ENCODE measurements at regions not wholly inside any gene's neighbourhood (a gene's known extent, or its start where the extent isn't known, plus 50 kb on each side); places are given as distances from the start of the nearest gene placed in this dataset.

DNA sequence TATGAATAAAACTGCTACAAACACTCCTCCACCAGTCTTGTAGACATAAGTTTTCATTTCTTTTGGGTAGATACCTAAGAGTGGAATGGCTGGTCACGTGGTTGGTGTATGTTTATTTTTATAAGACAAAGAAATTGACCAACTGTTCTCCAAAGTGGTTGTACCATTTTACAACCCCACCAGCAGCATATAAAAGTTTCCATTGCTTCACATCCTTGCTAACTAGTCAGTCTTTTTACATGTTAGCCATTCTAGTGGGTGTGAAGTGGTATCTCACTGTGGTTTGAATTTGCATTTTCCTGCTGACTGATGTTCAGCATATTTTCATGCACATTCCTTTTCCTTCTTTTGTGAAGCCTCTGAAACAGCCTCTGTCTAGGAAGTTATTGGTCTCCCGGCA lies 76.2 kb upstream of the ADGRG2 start (continued):
- TF ChIP-seq POLR2AphosphoS5 (IDR thresholded peaks at IDR 0.05; ENCODE audit: low read depth, low read length): no peak

DNA sequence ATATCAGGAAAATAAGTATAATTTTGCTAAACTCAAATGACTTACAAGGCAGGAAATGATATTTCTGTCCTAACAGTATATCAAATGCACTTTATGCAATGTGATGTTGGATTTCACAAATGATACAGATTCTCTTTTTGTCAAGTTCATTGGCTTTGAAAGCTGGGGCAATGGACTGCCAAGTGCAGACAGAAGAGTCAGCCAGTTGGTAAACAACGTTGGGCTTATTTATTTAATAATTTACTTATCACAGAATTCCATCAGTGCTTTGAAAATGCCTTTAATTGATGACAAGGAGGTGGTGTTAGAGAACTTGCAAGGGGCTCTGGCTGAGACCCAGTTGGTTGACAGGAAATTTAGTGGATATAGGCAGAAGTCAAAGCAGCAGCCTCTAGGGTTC lies 79.9 kb upstream of the ADGRG2 start:
- WGBS (ENCODE audit: low lambda C conversion rate): 0% methylated on average over 1 of the region's 1 CpG
- H3K79me2 ChIP-seq (ENCODE audit: insufficient read depth): no peaks in the 10 kb centered on the region
- no peak overlapping the region for H3K9ac ChIP-seq
- no peaks in the 10 kb centered on the region; the same call in 1 of the 2 replicates for H3K27me3 ChIP-seq (ENCODE audit: insufficient read depth)
- H3K4me3 ChIP-seq (ENCODE audit: low read depth in 2 of 2, low read length in 1 of 2): no peak overlapping the region
- H3K27ac ChIP-seq (ENCODE audit: low read depth in 2 of 2, low read length in 1 of 2): no peak overlapping the region
- CTCF ChIA-PET: interaction anchor here (0.6 kb wide), 1 partner anchor 49 kb away, joined by 3 read pairs; no protein-coding TSS in a partner anchor
- H2AFZ ChIP-seq (ENCODE audit: low read depth): no peak overlapping the region
- H3K4me2 ChIP-seq: no peak overlapping the region
- no peak for DNase-seq
- H3K4me1 ChIP-seq (ENCODE audit: control insufficient read depth in 1 of 2, insufficient read depth in 2 of 2, low read depth in 1 of 2, low read length in 1 of 2): no peaks in the 10 kb centered on the region
- no peaks in the 10 kb centered on the region for H3F3A ChIP-seq (replicated peaks; ENCODE audit: insufficient read depth)
- H3K9me2 ChIP-seq: no peaks in the 10 kb centered on the region
- POLR2A ChIA-PET: no interaction called here
- H3K36me3 ChIP-seq (replicated peaks in 1 of 2; ENCODE audit: control insufficient read depth in 1 of 2, insufficient read depth in 2 of 2, low read length in 1 of 2): no peaks in the 10 kb centered on the region
- TF ChIP-seq GATA2 (CRISPR knock-in tag; IDR thresholded peaks at IDR 0.05) (no peak), NRF1 (IDR thresholded peaks at IDR 0.05; ENCODE audit: low read depth, low read length) (no peak), ELF1 (IDR thresholded peaks at IDR 0.05) (no peak), RAD21 (IDR thresholded peaks at IDR 0.05; ENCODE audit: low read length) (no peak), MEF2A (IDR thresholded peaks at IDR 0.05; ENCODE audit: borderline replicate concordance, low read depth) (no peak), POLR2AphosphoS5 (IDR thresholded peaks at IDR 0.05; ENCODE audit: low read depth, low read length) (no peak), TAF1 (IDR thresholded peaks at IDR 0.05; ENCODE audit: borderline replicate concordance, low read depth, low read length) (no peak), JUND (IDR thresholded peaks at IDR 0.05) (no peak)
- TF ChIP-seq, protein P1, sequence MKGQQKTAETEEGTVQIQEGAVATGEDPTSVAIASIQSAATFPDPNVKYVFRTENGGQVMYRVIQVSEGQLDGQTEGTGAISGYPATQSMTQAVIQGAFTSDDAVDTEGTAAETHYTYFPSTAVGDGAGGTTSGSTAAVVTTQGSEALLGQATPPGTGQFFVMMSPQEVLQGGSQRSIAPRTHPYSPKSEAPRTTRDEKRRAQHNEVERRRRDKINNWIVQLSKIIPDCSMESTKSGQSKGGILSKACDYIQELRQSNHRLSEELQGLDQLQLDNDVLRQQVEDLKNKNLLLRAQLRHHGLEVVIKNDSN (IDR thresholded peaks at IDR 0.05; ENCODE audit: borderline replicate concordance, low read depth): no peak
- TF ChIP-seq, protein P2, sequence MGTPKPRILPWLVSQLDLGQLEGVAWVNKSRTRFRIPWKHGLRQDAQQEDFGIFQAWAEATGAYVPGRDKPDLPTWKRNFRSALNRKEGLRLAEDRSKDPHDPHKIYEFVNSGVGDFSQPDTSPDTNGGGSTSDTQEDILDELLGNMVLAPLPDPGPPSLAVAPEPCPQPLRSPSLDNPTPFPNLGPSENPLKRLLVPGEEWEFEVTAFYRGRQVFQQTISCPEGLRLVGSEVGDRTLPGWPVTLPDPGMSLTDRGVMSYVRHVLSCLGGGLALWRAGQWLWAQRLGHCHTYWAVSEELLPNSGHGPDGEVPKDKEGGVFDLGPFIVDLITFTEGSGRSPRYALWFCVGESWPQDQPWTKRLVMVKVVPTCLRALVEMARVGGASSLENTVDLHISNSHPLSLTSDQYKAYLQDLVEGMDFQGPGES (IDR thresholded peaks at IDR 0.05; ENCODE audit: low read depth, low read length): no peak
- TF ChIP-seq, protein P3, sequence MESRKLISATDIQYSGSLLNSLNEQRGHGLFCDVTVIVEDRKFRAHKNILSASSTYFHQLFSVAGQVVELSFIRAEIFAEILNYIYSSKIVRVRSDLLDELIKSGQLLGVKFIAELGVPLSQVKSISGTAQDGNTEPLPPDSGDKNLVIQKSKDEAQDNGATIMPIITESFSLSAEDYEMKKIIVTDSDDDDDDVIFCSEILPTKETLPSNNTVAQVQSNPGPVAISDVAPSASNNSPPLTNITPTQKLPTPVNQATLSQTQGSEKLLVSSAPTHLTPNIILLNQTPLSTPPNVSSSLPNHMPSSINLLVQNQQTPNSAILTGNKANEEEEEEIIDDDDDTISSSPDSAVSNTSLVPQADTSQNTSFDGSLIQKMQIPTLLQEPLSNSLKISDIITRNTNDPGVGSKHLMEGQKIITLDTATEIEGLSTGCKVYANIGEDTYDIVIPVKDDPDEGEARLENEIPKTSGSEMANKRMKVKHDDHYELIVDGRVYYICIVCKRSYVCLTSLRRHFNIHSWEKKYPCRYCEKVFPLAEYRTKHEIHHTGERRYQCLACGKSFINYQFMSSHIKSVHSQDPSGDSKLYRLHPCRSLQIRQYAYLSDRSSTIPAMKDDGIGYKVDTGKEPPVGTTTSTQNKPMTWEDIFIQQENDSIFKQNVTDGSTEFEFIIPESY (IDR thresholded peaks at IDR 0.05; ENCODE audit: borderline replicate concordance, low read depth): no peak
- TF ChIP-seq, protein P4, sequence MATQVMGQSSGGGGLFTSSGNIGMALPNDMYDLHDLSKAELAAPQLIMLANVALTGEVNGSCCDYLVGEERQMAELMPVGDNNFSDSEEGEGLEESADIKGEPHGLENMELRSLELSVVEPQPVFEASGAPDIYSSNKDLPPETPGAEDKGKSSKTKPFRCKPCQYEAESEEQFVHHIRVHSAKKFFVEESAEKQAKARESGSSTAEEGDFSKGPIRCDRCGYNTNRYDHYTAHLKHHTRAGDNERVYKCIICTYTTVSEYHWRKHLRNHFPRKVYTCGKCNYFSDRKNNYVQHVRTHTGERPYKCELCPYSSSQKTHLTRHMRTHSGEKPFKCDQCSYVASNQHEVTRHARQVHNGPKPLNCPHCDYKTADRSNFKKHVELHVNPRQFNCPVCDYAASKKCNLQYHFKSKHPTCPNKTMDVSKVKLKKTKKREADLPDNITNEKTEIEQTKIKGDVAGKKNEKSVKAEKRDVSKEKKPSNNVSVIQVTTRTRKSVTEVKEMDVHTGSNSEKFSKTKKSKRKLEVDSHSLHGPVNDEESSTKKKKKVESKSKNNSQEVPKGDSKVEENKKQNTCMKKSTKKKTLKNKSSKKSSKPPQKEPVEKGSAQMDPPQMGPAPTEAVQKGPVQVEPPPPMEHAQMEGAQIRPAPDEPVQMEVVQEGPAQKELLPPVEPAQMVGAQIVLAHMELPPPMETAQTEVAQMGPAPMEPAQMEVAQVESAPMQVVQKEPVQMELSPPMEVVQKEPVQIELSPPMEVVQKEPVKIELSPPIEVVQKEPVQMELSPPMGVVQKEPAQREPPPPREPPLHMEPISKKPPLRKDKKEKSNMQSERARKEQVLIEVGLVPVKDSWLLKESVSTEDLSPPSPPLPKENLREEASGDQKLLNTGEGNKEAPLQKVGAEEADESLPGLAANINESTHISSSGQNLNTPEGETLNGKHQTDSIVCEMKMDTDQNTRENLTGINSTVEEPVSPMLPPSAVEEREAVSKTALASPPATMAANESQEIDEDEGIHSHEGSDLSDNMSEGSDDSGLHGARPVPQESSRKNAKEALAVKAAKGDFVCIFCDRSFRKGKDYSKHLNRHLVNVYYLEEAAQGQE (IDR thresholded peaks at IDR 0.05; ENCODE audit: low read depth, low read length): no peak
- H3K9me3 ChIP-seq: no peaks in the 10 kb centered on the region
- H4K20me1 ChIP-seq (ENCODE audit: insufficient read depth): no peaks in the 10 kb centered on the region
